ENCODE measurements at regions not wholly inside any gene's neighbourhood (a gene's known extent, or its start where the extent isn't known, plus 50 kb on each side); places are given as distances from the start of the nearest gene placed in this dataset.

- no peak overlapping the region for H2BK5ac ChIP-seq (ENCODE audit: low read length)
- H3K27ac ChIP-seq (replicated peaks; ENCODE audit: low read length), result no peak overlapping the region
- peaks cover 1% of the 10 kb centered on the region for H3K79me1 ChIP-seq (ENCODE audit: low read depth, low read length)
- no peak overlapping the region for H3K9ac ChIP-seq (ENCODE audit: low read depth, low read length, poor library complexity)
- no peak overlapping the region for H2BK15ac ChIP-seq (ENCODE audit: low read length)
- H3K9me3 ChIP-seq (replicated peaks in 1 of 2; ENCODE audit: control insufficient read depth in 2 of 2, insufficient read depth in 1 of 2, low read depth in 1 of 2, low read length in 2 of 2), result no peaks in the 10 kb centered on the region
- no CpG with 5 or more reads among the region's 3 CpGs for WGBS, 2 donors (ENCODE audit: extremely low coverage in 2 of 2, insufficient read length in 2 of 2, insufficient replicate concordance in 1 of 2)
- no peak overlapping the region for H3K4me2 ChIP-seq (ENCODE audit: insufficient read depth, low read length, poor library complexity, severe bottlenecking)
- no peaks in the 10 kb centered on the region for H3K36me3 ChIP-seq (replicated peaks in 1 of 2; ENCODE audit: control insufficient read depth in 2 of 2, insufficient read depth in 2 of 2, low read length in 2 of 2)
- no peaks in the 10 kb centered on the region for H3K4me1 ChIP-seq (ENCODE audit: control insufficient read depth in 2 of 2, insufficient read depth in 1 of 2, low read depth in 1 of 2, low read length in 2 of 2)
- no peak overlapping the region for H4K91ac ChIP-seq (ENCODE audit: low read depth, low read length, poor library complexity)
- H3K4me3 ChIP-seq (ENCODE audit: low read length in 2 of 2), result no peak overlapping the region
- H2AK5ac ChIP-seq (ENCODE audit: low read depth, low read length), result no peak overlapping the region
- H3K14ac ChIP-seq (ENCODE audit: low read length), result no peak overlapping the region
- no peak overlapping the region for H3K18ac ChIP-seq (ENCODE audit: low read length)
- H4K8ac ChIP-seq (ENCODE audit: low read depth, low read length), result no peak overlapping the region
- no peak overlapping the region for H2BK120ac ChIP-seq (ENCODE audit: low read depth, low read length)
- no peak for DNase-seq (ENCODE audit: low spot score)
- H3K4ac ChIP-seq (ENCODE audit: low read length), result no peak overlapping the region
- no peaks in the 10 kb centered on the region for H3K27me3 ChIP-seq (ENCODE audit: control insufficient read depth in 3 of 3, insufficient read depth in 3 of 3, low read depth in 1 of 3, low read length in 3 of 3)
- no peak overlapping the region for H2AFZ ChIP-seq (ENCODE audit: low read length)
- H3K23ac ChIP-seq (ENCODE audit: low read depth, low read length, poor library complexity), result no peak overlapping the region
- no peak overlapping the region for H2BK12ac ChIP-seq (ENCODE audit: low read length)
These were observed 530.0 kb upstream of the NOVA1 start for GRCh38 chr14:27127838-27128237.

- Histone ChIP-seq H3K23ac (ENCODE audit: low read depth, low read length, poor library complexity) (no peak overlapping the region), H3K18ac (ENCODE audit: low read length) (no peak overlapping the region), H3K4me1 (ENCODE audit: control insufficient read depth in 2 of 2, insufficient read depth in 1 of 2, low read depth in 1 of 2, low read length in 2 of 2) (no peaks in the 10 kb centered on the region), H2BK5ac (ENCODE audit: low read length) (no peak overlapping the region), H2AFZ (ENCODE audit: low read length) (no peak overlapping the region), H4K91ac (ENCODE audit: low read depth, low read length, poor library complexity) (no peak overlapping the region), H3K36me3 (replicated peaks in 1 of 2; ENCODE audit: control insufficient read depth in 2 of 2, insufficient read depth in 2 of 2, low read length in 2 of 2) (no peaks in the 10 kb centered on the region), H3K4ac (ENCODE audit: low read length) (no peak overlapping the region), H2BK15ac (ENCODE audit: low read length) (no peak overlapping the region), H3K4me2 (ENCODE audit: insufficient read depth, low read length, poor library complexity, severe bottlenecking) (no peak overlapping the region), H2AK5ac (ENCODE audit: low read depth, low read length) (no peak overlapping the region), H3K27me3 (ENCODE audit: control insufficient read depth in 3 of 3, insufficient read depth in 3 of 3, low read depth in 1 of 3, low read length in 3 of 3) (no peaks in the 10 kb centered on the region), H3K14ac (ENCODE audit: low read length) (no peak overlapping the region), H2BK12ac (ENCODE audit: low read length) (no peak overlapping the region), H3K9me3 (replicated peaks in 1 of 2; ENCODE audit: control insufficient read depth in 2 of 2, insufficient read depth in 1 of 2, low read depth in 1 of 2, low read length in 2 of 2) (no peaks in the 10 kb centered on the region), H3K9ac (ENCODE audit: low read depth, low read length, poor library complexity) (no peak overlapping the region), H2BK120ac (ENCODE audit: low read depth, low read length) (no peak overlapping the region), H4K8ac (ENCODE audit: low read depth, low read length) (no peak overlapping the region), H3K27ac (replicated peaks; ENCODE audit: low read length) (no peak overlapping the region), H3K4me3 (ENCODE audit: low read length in 2 of 2) (no peak overlapping the region), H3K79me1 (ENCODE audit: low read depth, low read length) (no peaks in the 10 kb centered on the region)
- no CpG with 5 or more reads among the region's 2 CpGs for WGBS, 2 donors (ENCODE audit: extremely low coverage in 2 of 2, insufficient read length in 2 of 2, insufficient replicate concordance in 1 of 2)
- no peak for DNase-seq (ENCODE audit: low spot score)
These were observed 536.4 kb upstream of the NOVA1 start for GRCh38 chr14:27134200-27134599.

GRCh38 chr14:27145170-27145569 is 547.3 kb upstream of the NOVA1 start:
- Histone ChIP-seq H3K9me3 (replicated peaks in 1 of 2; ENCODE audit: control insufficient read depth in 2 of 2, insufficient read depth in 1 of 2, low read depth in 1 of 2, low read length in 2 of 2) (no peaks in the 10 kb centered on the region), H3K79me1 (ENCODE audit: low read depth, low read length) (no peaks in the 10 kb centered on the region), H3K4ac (ENCODE audit: low read length) (no peak overlapping the region), H2BK5ac (ENCODE audit: low read length) (no peak overlapping the region), H3K4me2 (ENCODE audit: insufficient read depth, low read length, poor library complexity, severe bottlenecking) (no peak overlapping the region), H3K14ac (ENCODE audit: low read length) (no peak overlapping the region), H2BK12ac (ENCODE audit: low read length) (no peak overlapping the region), H4K8ac (ENCODE audit: low read depth, low read length) (no peak overlapping the region), H3K27ac (replicated peaks; ENCODE audit: low read length) (no peak overlapping the region), H2BK120ac (ENCODE audit: low read depth, low read length) (no peak overlapping the region), H3K4me1 (ENCODE audit: control insufficient read depth in 2 of 2, insufficient read depth in 1 of 2, low read depth in 1 of 2, low read length in 2 of 2) (no peaks in the 10 kb centered on the region), H3K4me3 (ENCODE audit: low read length in 2 of 2) (no peak overlapping the region), H2AK5ac (ENCODE audit: low read depth, low read length) (no peak overlapping the region), H3K27me3 (ENCODE audit: control insufficient read depth in 3 of 3, insufficient read depth in 3 of 3, low read depth in 1 of 3, low read length in 3 of 3) (no peaks in the 10 kb centered on the region), H3K23ac (ENCODE audit: low read depth, low read length, poor library complexity) (no peak overlapping the region), H3K9ac (ENCODE audit: low read depth, low read length, poor library complexity) (no peak overlapping the region), H3K36me3 (replicated peaks in 1 of 2; ENCODE audit: control insufficient read depth in 2 of 2, insufficient read depth in 2 of 2, low read length in 2 of 2) (no peaks in the 10 kb centered on the region), H3K18ac (ENCODE audit: low read length) (no peak overlapping the region), H4K91ac (ENCODE audit: low read depth, low read length, poor library complexity) (no peak overlapping the region), H2BK15ac (ENCODE audit: low read length) (no peak overlapping the region), H2AFZ (ENCODE audit: low read length) (no peak overlapping the region)
- no CpG with 5 or more reads among the region's 1 CpG for WGBS, 2 donors (ENCODE audit: extremely low coverage in 2 of 2, insufficient read length in 2 of 2, insufficient replicate concordance in 1 of 2)
- DNase-seq (ENCODE audit: low spot score), result no peak

- Histone ChIP-seq H3K79me1 (ENCODE audit: low read depth, low read length) (no peaks in the 10 kb centered on the region), H2BK120ac (ENCODE audit: low read depth, low read length) (no peak overlapping the region), H3K27me3 (ENCODE audit: control insufficient read depth in 3 of 3, insufficient read depth in 3 of 3, low read depth in 1 of 3, low read length in 3 of 3) (no peaks in the 10 kb centered on the region), H2BK12ac (ENCODE audit: low read length) (no peak overlapping the region), H4K8ac (ENCODE audit: low read depth, low read length) (no peak overlapping the region), H3K4me1 (ENCODE audit: control insufficient read depth in 2 of 2, insufficient read depth in 1 of 2, low read depth in 1 of 2, low read length in 2 of 2) (no peaks in the 10 kb centered on the region), H2BK5ac (ENCODE audit: low read length) (no peak overlapping the region), H2AFZ (ENCODE audit: low read length) (no peak overlapping the region), H3K4me3 (ENCODE audit: low read length in 2 of 2) (no peak overlapping the region), H3K4me2 (ENCODE audit: insufficient read depth, low read length, poor library complexity, severe bottlenecking) (no peak overlapping the region), H2BK15ac (ENCODE audit: low read length) (no peak overlapping the region), H3K9me3 (replicated peaks in 1 of 2; ENCODE audit: control insufficient read depth in 2 of 2, insufficient read depth in 1 of 2, low read depth in 1 of 2, low read length in 2 of 2) (no peaks in the 10 kb centered on the region), H3K27ac (replicated peaks; ENCODE audit: low read length) (no peak overlapping the region), H3K36me3 (replicated peaks in 1 of 2; ENCODE audit: control insufficient read depth in 2 of 2, insufficient read depth in 2 of 2, low read length in 2 of 2) (no peaks in the 10 kb centered on the region), H3K9ac (ENCODE audit: low read depth, low read length, poor library complexity) (no peak overlapping the region), H2AK5ac (ENCODE audit: low read depth, low read length) (no peak overlapping the region), H3K23ac (ENCODE audit: low read depth, low read length, poor library complexity) (no peak overlapping the region), H3K14ac (ENCODE audit: low read length) (no peak overlapping the region), H3K18ac (ENCODE audit: low read length) (no peak overlapping the region), H3K4ac (ENCODE audit: low read length) (no peak overlapping the region), H4K91ac (ENCODE audit: low read depth, low read length, poor library complexity) (no peak overlapping the region)
- no peak for DNase-seq (ENCODE audit: low spot score)
These were observed 550.3 kb upstream of the NOVA1 start for GRCh38 chr14:27148143-27148542.

All from neuronal stem cell (in vitro differentiated cells).